ENCODE measurements at regions not wholly inside any gene's neighbourhood (a gene's known extent, or its start where the extent isn't known, plus 50 kb on each side); places are given as distances from the start of the nearest gene placed in this dataset.

GRCh38 chr1:70616946-70617345, 205.9 kb downstream of the CTH start:
- no peak overlapping the region for H3K4ac ChIP-seq (replicated peaks; ENCODE audit: insufficient read length, low read depth, low read length)
- H4K20me1 ChIP-seq (replicated peaks in 1 of 2; ENCODE audit: control insufficient read depth in 1 of 2, insufficient read depth in 2 of 2, low read length in 2 of 2), result no peaks in the 10 kb centered on the region
- no peaks in the 10 kb centered on the region for H3K79me1 ChIP-seq (ENCODE audit: low read depth, low read length)
- H2BK20ac ChIP-seq (ENCODE audit: low read length), result no peak overlapping the region
- no peak overlapping the region for H3K18ac ChIP-seq (ENCODE audit: extremely low read depth, low read length)
- FAIRE-seq (no peak), DNase-seq (ENCODE audit: low read depth in 1 of 2, low spot score in 2 of 2) (no peak)
- H4K91ac ChIP-seq (replicated peaks; ENCODE audit: insufficient read length, low read length), result no peak overlapping the region
- H3K14ac ChIP-seq (ENCODE audit: insufficient read length), result no peak overlapping the region
- H2BK15ac ChIP-seq (ENCODE audit: low read length), result no peak overlapping the region
- no peak overlapping the region for H2BK5ac ChIP-seq (ENCODE audit: low read depth, low read length)
- no peak overlapping the region for H3K27ac ChIP-seq (ENCODE audit: low read depth, low read length)
- H3K4me1 ChIP-seq (replicated peaks in 1 of 4; ENCODE audit: control insufficient read depth in 3 of 4, insufficient read depth in 4 of 4, low read length in 3 of 4), result no peaks in the 10 kb centered on the region
- H3K9ac ChIP-seq (replicated peaks in 1 of 4; ENCODE audit: extremely low read depth in 1 of 4, low read depth in 3 of 4, low read length in 3 of 4), result no peak overlapping the region
- H3K23me2 ChIP-seq (ENCODE audit: low read depth, low read length), result no peaks in the 10 kb centered on the region
- no peaks in the 10 kb centered on the region for H3K27me3 ChIP-seq (replicated peaks in 1 of 4; ENCODE audit: control insufficient read depth in 3 of 4, extremely low read depth in 1 of 4, insufficient read depth in 3 of 4, low read length in 3 of 4)
- no peak overlapping the region for H2AK5ac ChIP-seq (ENCODE audit: low read depth, low read length)
- no peaks in the 10 kb centered on the region for H3K36me3 ChIP-seq (ENCODE audit: control insufficient read depth in 2 of 4, insufficient read depth in 4 of 4, low read length in 3 of 4)
- WGBS, 2 experiments (ENCODE audit: extremely low coverage in 1 of 2, insufficient coverage in 1 of 2, insufficient read length in 1 of 2, insufficient replicate concordance in 2 of 2, low coverage in 1 of 2, low lambda C conversion rate in 2 of 2, missing lambda C conversion rate in 1 of 2), result 80% methylated on average over 3 of the region's 3 CpGs; no CpG with 5 or more reads in 1 of the 2 experiments
- H2BK120ac ChIP-seq (replicated peaks; ENCODE audit: low read depth, low read length), result no peak overlapping the region
- ChIA-PET POLR2A (ENCODE audit: partially characterized antibody) (no interaction called here), CTCF (ENCODE audit: partially characterized antibody) (interaction anchor here (0.9 to 4.7 kb wide), 10 partner anchors 10 to 363 kb away, joined by 3 to 81 read pairs (median 5); no protein-coding TSS in a partner anchor)
- no peaks in the 10 kb centered on the region for H3K9me3 ChIP-seq (ENCODE audit: insufficient read depth in 2 of 2, low read depth in 1 of 2, low read length in 1 of 2)
- no peak overlapping the region for H3K56ac ChIP-seq (replicated peaks; ENCODE audit: insufficient read length, low read depth, low read length)
- no peaks in the 10 kb centered on the region for H3K79me2 ChIP-seq (ENCODE audit: control insufficient read depth in 1 of 2, insufficient read depth in 2 of 2, low read length in 2 of 2)
- H3K23ac ChIP-seq (ENCODE audit: insufficient read length), result no peak overlapping the region
- H2BK12ac ChIP-seq (ENCODE audit: low read depth, low read length), result no peak overlapping the region
- no peak overlapping the region for H4K8ac ChIP-seq (ENCODE audit: extremely low read depth, insufficient read depth, low read length)
- H3K4me2 ChIP-seq (ENCODE audit: insufficient read depth in 1 of 2, low read depth in 2 of 2, low read length in 2 of 2), result no peak overlapping the region
- no peak overlapping the region for H3K4me3 ChIP-seq (ENCODE audit: extremely low read depth in 1 of 4, insufficient read depth in 2 of 4, low read depth in 3 of 4, low read length in 4 of 4)
- H4K5ac ChIP-seq (ENCODE audit: insufficient read length, low read depth, low read length), result no peak overlapping the region
- no peak overlapping the region for H2AFZ ChIP-seq (ENCODE audit: low read length)
- TF ChIP-seq KDM4A (IDR thresholded peaks at IDR 0.05; ENCODE audit: low read depth, low read length, severe bottlenecking) (no peak), CBX5 (IDR thresholded peaks at IDR 0.05; ENCODE audit: low read depth, low read length) (no peak), TAF1 (IDR thresholded peaks at IDR 0.05; ENCODE audit: low read depth, low read length) (no peak), CEBPB (IDR thresholded peaks at IDR 0.05; ENCODE audit: low read depth, low read length) (no peak), EGR1 (IDR thresholded peaks at IDR 0.05; ENCODE audit: borderline replicate concordance, low read depth, low read length) (no peak), SAP30 (IDR thresholded peaks at IDR 0.05; ENCODE audit: insufficient read depth, insufficient replicate concordance, low read length) (no peak), POLR2AphosphoS5 (IDR thresholded peaks at IDR 0.05; ENCODE audit: low read depth, low read length) (no peak), TBP (IDR thresholded peaks at IDR 0.05; ENCODE audit: low read depth, low read length) (no peak), ASH2L (IDR thresholded peaks at IDR 0.05; ENCODE audit: low read length) (no peak), RXRA (IDR thresholded peaks at IDR 0.05; ENCODE audit: insufficient read depth, low read depth, low read length) (no peak), KDM5A (IDR thresholded peaks at IDR 0.05; ENCODE audit: low read length) (no peak), SP2 (IDR thresholded peaks at IDR 0.05; ENCODE audit: low read length) (no peak), POU5F1 (IDR thresholded peaks at IDR 0.05; ENCODE audit: low read depth, low read length) (no peak)
